ENCODE measurements at regions not wholly inside any gene's neighbourhood (a gene's known extent, or its start where the extent isn't known, plus 50 kb on each side); places are given as distances from the start of the nearest gene placed in this dataset.

GRCh38 chr3:177992993-177993970, 543.0 kb upstream of the KCNMB2 start:
- Histone ChIP-seq H3K4me3 (no peak overlapping the region), H3K4me1 (no peaks in the 10 kb centered on the region), H3K36me3 (no peaks in the 10 kb centered on the region), H3K9me3 (no peaks in the 10 kb centered on the region), H3K27me3 (no peaks in the 10 kb centered on the region), H3K27ac (no peak overlapping the region)
- no peak for TF ChIP-seq CTCF (IDR thresholded peaks at IDR 0.05)
- DNase-seq (ENCODE audit: low spot score in 2 of 2): no peak
- intact Hi-C loops (cut with DNase I): no loop called here

GRCh38 chr3:177994976-177995375, 541.3 kb upstream of the KCNMB2 start:
- DNase-seq (ENCODE audit: low spot score in 2 of 2): no peak
- intact Hi-C loops (cut with DNase I): no loop called here
- Histone ChIP-seq H3K36me3 (no peaks in the 10 kb centered on the region), H3K9me3 (peaks cover 0 to 6% of the 10 kb centered on the region in 2 donors), H3K27ac (no peak overlapping the region), H3K27me3 (no peaks in the 10 kb centered on the region), H3K4me3 (no peak overlapping the region), H3K4me1 (no peaks in the 10 kb centered on the region)
- no peak for TF ChIP-seq CTCF (IDR thresholded peaks at IDR 0.05)

GRCh38 chr3:177995381-177996085, 540.7 kb upstream of the KCNMB2 start:
- H3K36me3 ChIP-seq: no peaks in the 10 kb centered on the region
- no peaks in the 10 kb centered on the region for H3K4me1 ChIP-seq
- H3K27me3 ChIP-seq: no peaks in the 10 kb centered on the region
- intact Hi-C loops (cut with DNase I): no loop called here
- H3K27ac ChIP-seq: no peak overlapping the region
- TF ChIP-seq CTCF (IDR thresholded peaks at IDR 0.05): no peak
- DNase-seq (ENCODE audit: low spot score in 2 of 2): no peak
- H3K4me3 ChIP-seq: no peak overlapping the region
- H3K9me3 ChIP-seq: peaks cover 0 to 6% of the 10 kb centered on the region in 2 donors

- no peak for DNase-seq (ENCODE audit: low spot score in 2 of 2)
- Histone ChIP-seq H3K9me3 (peaks cover 0 to 6% of the 10 kb centered on the region in 2 donors), H3K27ac (no peak overlapping the region), H3K27me3 (no peaks in the 10 kb centered on the region), H3K4me1 (no peaks in the 10 kb centered on the region), H3K36me3 (no peaks in the 10 kb centered on the region), H3K4me3 (no peak overlapping the region)
- TF ChIP-seq CTCF (IDR thresholded peaks at IDR 0.05): no peak
- intact Hi-C loops (cut with DNase I): no loop called here
Observed at GRCh38 chr3:178001670-178002101, 534.5 kb upstream of the KCNMB2 start.

- no peaks in the 10 kb centered on the region for H3K36me3 ChIP-seq
- H3K9me3 ChIP-seq: peaks cover 0 to 6% of the 10 kb centered on the region in 2 donors
- DNase-seq (ENCODE audit: low spot score in 2 of 2): no peak
- H3K27me3 ChIP-seq: no peaks in the 10 kb centered on the region
- H3K27ac ChIP-seq: no peak overlapping the region
- H3K4me1 ChIP-seq: no peaks in the 10 kb centered on the region
- no peak for TF ChIP-seq CTCF (IDR thresholded peaks at IDR 0.05)
- intact Hi-C loops (cut with DNase I): no loop called here
- no peak overlapping the region for H3K4me3 ChIP-seq
Observed at GRCh38 chr3:178002113-178002512, 534.1 kb upstream of the KCNMB2 start.

Data from ascending aorta (tissue), 2 donors.